ENCODE measurements at regions not wholly inside any gene's neighbourhood (a gene's known extent, or its start where the extent isn't known, plus 50 kb on each side); places are given as distances from the start of the nearest gene placed in this dataset.

DNA sequence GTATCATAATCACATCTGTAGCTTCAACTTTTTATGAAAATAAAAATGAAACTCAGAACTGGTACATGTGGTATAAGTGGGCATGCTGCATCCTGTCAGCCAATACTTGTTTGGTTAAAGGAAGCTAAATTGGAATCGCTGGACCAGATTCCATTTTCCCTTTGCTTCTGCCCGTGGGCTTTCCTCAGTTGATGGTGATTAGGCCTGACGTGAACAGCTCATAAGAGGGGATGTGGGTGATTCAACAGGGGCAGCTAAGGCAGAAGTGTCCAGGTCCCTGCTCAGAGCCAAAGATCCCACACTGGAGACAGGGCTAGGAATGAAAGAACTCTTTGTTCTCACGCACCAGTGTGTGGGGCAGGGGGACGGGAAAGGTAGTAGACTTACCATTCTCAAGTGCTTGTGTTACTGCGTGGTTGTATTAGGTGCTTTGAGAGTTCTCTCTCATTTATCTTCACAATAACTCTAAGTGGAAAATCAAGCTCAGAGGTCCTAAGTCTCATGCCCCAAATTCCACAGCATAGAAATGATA lies 63.2 kb upstream of the GUCY1A1 start:
- intact Hi-C loops (cut with micrococcal nuclease), result no loop called here
- Mint-ChIP-seq H3K36me3 (ENCODE audit: low read depth) (no peaks in the 10 kb centered on the region), H3K4me1 (ENCODE audit: low read depth) (peaks cover 4% of the 10 kb centered on the region), H3K27me3 (peaks cover 2% of the 10 kb centered on the region), H3K27ac (no peak overlapping the region), H3K9me3 (no peaks in the 10 kb centered on the region), H3K4me3 (no peak overlapping the region)
- ATAC-seq, result no peak
- ChIA-PET POLR2A (no interaction called here), CTCF (no interaction called here)
- no peak for DNase-seq
- TF ChIP-seq, protein P1, sequence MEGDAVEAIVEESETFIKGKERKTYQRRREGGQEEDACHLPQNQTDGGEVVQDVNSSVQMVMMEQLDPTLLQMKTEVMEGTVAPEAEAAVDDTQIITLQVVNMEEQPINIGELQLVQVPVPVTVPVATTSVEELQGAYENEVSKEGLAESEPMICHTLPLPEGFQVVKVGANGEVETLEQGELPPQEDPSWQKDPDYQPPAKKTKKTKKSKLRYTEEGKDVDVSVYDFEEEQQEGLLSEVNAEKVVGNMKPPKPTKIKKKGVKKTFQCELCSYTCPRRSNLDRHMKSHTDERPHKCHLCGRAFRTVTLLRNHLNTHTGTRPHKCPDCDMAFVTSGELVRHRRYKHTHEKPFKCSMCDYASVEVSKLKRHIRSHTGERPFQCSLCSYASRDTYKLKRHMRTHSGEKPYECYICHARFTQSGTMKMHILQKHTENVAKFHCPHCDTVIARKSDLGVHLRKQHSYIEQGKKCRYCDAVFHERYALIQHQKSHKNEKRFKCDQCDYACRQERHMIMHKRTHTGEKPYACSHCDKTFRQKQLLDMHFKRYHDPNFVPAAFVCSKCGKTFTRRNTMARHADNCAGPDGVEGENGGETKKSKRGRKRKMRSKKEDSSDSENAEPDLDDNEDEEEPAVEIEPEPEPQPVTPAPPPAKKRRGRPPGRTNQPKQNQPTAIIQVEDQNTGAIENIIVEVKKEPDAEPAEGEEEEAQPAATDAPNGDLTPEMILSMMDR (IDR thresholded peaks at IDR 0.05), result no peak

GRCh38 chr4:155602351-155603140 lies 64.1 kb upstream of the GUCY1A1 start:
- Mint-ChIP-seq H3K4me3 (no peak overlapping the region), H3K4me1 (ENCODE audit: low read depth) (peaks cover 4% of the 10 kb centered on the region), H3K27ac (no peak overlapping the region), H3K36me3 (ENCODE audit: low read depth) (no peaks in the 10 kb centered on the region), H3K27me3 (peaks cover 3% of the 10 kb centered on the region), H3K9me3 (no peaks in the 10 kb centered on the region)
- TF ChIP-seq, protein P1 (IDR thresholded peaks at IDR 0.05), result no peak
- CTCF ChIA-PET, result no interaction called here
- intact Hi-C loops (cut with micrococcal nuclease), result no loop called here
- no peak for DNase-seq
- ATAC-seq, result no peak
- POLR2A ChIA-PET, result no interaction called here

DNA sequence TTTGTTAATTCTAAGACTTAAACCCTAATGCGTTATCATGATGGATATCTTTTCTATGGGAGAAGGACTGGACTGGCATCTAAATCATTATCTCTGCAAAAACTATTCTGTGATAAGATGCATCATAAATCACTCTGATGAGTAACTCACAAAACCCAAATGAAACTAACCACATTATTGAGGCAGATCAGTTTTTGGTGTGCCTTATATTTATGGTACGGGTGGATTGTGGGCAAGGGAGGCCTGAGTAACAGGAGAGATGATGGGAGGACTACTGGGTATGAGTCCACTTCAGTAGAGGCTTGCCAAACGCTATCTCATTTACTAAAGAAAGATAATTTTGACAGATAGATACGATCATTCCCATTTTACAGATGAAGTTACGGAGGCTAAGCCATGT lies 66.4 kb upstream of the GUCY1A1 start:
- TF ChIP-seq, protein P1 (IDR thresholded peaks at IDR 0.05), result no peak
- peaks cover 4% of the 10 kb centered on the region for H3K4me1 Mint-ChIP-seq (ENCODE audit: low read depth)
- ChIA-PET POLR2A (no interaction called here), CTCF (no interaction called here)
- H3K27me3 Mint-ChIP-seq, result peaks cover 4% of the 10 kb centered on the region
- no peaks in the 10 kb centered on the region for H3K36me3 Mint-ChIP-seq (ENCODE audit: low read depth)
- intact Hi-C loops (cut with micrococcal nuclease), result no loop called here
- ATAC-seq (no peak), DNase-seq (no peak)
- H3K27ac Mint-ChIP-seq, result no peak overlapping the region
- no peaks in the 10 kb centered on the region for H3K9me3 Mint-ChIP-seq
- H3K4me3 Mint-ChIP-seq, result no peak overlapping the region

- ATAC-seq, result no peak
Measured at GRCh38 chr4:155599596-155599995, 67.1 kb upstream of the GUCY1A1 start.

GRCh38 chr4:155599085-155599484 lies 67.6 kb upstream of the GUCY1A1 start:
- TF ChIP-seq, protein P1 (IDR thresholded peaks at IDR 0.05), result no peak
- intact Hi-C loops (cut with micrococcal nuclease), result no loop called here
- Mint-ChIP-seq H3K36me3 (ENCODE audit: low read depth) (no peaks in the 10 kb centered on the region), H3K9me3 (no peaks in the 10 kb centered on the region), H3K4me3 (no peak overlapping the region), H3K4me1 (ENCODE audit: low read depth) (peaks cover 4% of the 10 kb centered on the region), H3K27ac (no peak overlapping the region), H3K27me3 (peaks cover 4% of the 10 kb centered on the region)
- CTCF ChIA-PET, result no interaction called here
- ATAC-seq, result no peak
- DNase-seq, result no peak
- POLR2A ChIA-PET, result interaction anchor here (0.5 kb wide), 1 partner anchor 627 kb away, joined by 3 read pairs; no protein-coding TSS in a partner anchor

More at GRCh38 chr4:155599596-155599995, 67.1 kb upstream of the GUCY1A1 start:
- ChIA-PET POLR2A (interaction anchor here (0.5 kb wide), 1 partner anchor 627 kb away, joined by 3 read pairs; no protein-coding TSS in a partner anchor), CTCF (no interaction called here)
- Mint-ChIP-seq H3K9me3 (no peaks in the 10 kb centered on the region), H3K4me1 (ENCODE audit: low read depth) (peaks cover 4% of the 10 kb centered on the region), H3K36me3 (ENCODE audit: low read depth) (no peaks in the 10 kb centered on the region), H3K27ac (no peak overlapping the region), H3K4me3 (no peak overlapping the region), H3K27me3 (peaks cover 4% of the 10 kb centered on the region)
- intact Hi-C loops (cut with micrococcal nuclease), result no loop called here
- TF ChIP-seq, protein P1 (IDR thresholded peaks at IDR 0.05), result no peak
- no peak for DNase-seq
